K562 (cell line): ENCODE measurements at regions not wholly inside any gene's neighbourhood (a gene's known extent, or its start where the extent isn't known, plus 50 kb on each side); places are given as distances from the start of the nearest gene placed in this dataset.

Experiments
- ATAC-seq: fragments of 200-7000 bp; cut with Tn5 transposase; 3 replicates; pipeline ENCODE4 v1.9.1; 2020; ENCODE audit warnings: moderate library complexity
- BruUV-seq: library from RNA; stranded (reverse); fragments of 400-500 nt; replicated peaks from 2 replicates; lab custom pipeline; 2021; lab: Mats Ljungman, UMichigan
- CTCF ChIA-PET: fragments of 300-600 bp; formaldehyde crosslinking; extraction: SDS; loops from one replicate; lab custom pipeline; 2021; ENCODE audit warnings: low intra/inter-chr PET ratio; lab: Yijun Ruan, JAX
- POLR2A ChIA-PET: fragments of 300-600, 350-650 bp; sonication (Branson Sonifier 250); formaldehyde crosslinking; extraction: SDS; loops from one replicate; lab custom pipeline; 2021; ENCODE audit warnings: antibody characterized with exemption, inconsistent platforms; lab: Yijun Ruan, JAX
- DNase-seq, 4 experiments: peaks; one replicate each; pipeline versions ENCODE4 v3.0.0 to v3.0.0-alpha.2; 2011 to 2018; ENCODE audit warnings: low spot score in 3 of 4, mixed read lengths in 3 of 4; ENCODE audit errors: extremely low read depth in 1 of 4
- FAIRE-seq: peaks from 2 replicates; lab custom pipeline; 2011; peaks lifted over from hg19 to GRCh38; lab: Jason Lieb, UNC
- H2AFZ ChIP-seq: 2 replicates; pipeline ENCODE4 v1.6.0; 2011; ENCODE audit warnings: low read depth, low read length, control low read depth, inconsistent platforms
- H3K27ac ChIP-seq: fragments of 200-600 bp; 3 replicates; pipeline ENCODE4 v1.8.0; 2011; ENCODE audit warnings: low read depth, mild to moderate bottlenecking, control low read depth, inconsistent platforms, low read length, moderate library complexity, mixed read lengths; ENCODE audit errors: extremely low read depth
- H3K27me3 ChIP-seq, 2 experiments: fragments of 300-600 bp in 1 of 2; 2 replicates in 1 of 2; 3 replicates in 1 of 2; pipeline versions ENCODE4 v1.6.0 to v1.8.0; 2011; ENCODE audit warnings: inconsistent platforms in 2 of 2, low read length in 2 of 2, mild to moderate bottlenecking in 1 of 2, mixed read lengths in 1 of 2, moderate library complexity in 1 of 2; ENCODE audit not compliant: control insufficient read depth in 2 of 2, insufficient read depth in 2 of 2
- H3K36me3 ChIP-seq: fragments of 300-600 bp; 3 replicates; pipeline ENCODE4 v1.8.0; 2011; ENCODE audit warnings: mild to moderate bottlenecking, low read length, inconsistent platforms; ENCODE audit not compliant: control insufficient read depth, insufficient read depth
- H3K4me1 ChIP-seq, 2 experiments: fragments of 200-600 bp in 1 of 2; replicated peaks in 1 of 2; 2 replicates in 1 of 2; 3 replicates in 1 of 2; pipeline versions ENCODE4 v1.5.1 to v1.8.0; 2011; ENCODE audit warnings: inconsistent platforms in 2 of 2, low read length in 2 of 2, mild to moderate bottlenecking in 1 of 2, mixed read lengths in 1 of 2, moderate library complexity in 1 of 2; ENCODE audit not compliant: control insufficient read depth in 2 of 2, insufficient read depth in 2 of 2
- H3K4me2 ChIP-seq: 2 replicates; pipeline ENCODE4 v1.6.1; 2011; ENCODE audit warnings: low read length, control low read depth, inconsistent platforms, mixed read lengths; ENCODE audit not compliant: insufficient read depth
- H3K4me3 ChIP-seq: fragments of 200-600 bp; sonication (generic), shearing (Covaris generic); 2 replicates; pipeline ENCODE4 v1.5.1; 2016; ENCODE audit warnings: control low read depth, inconsistent platforms
- H3K79me2 ChIP-seq: fragments of 200-600 bp; 3 replicates; pipeline ENCODE4 v1.8.0; 2011; ENCODE audit warnings: low read length, inconsistent platforms; ENCODE audit not compliant: control insufficient read depth, insufficient read depth
- H3K9ac ChIP-seq, 2 experiments: 2 replicates each; pipeline versions ENCODE4 v1.6.0 to v1.6.1; 2011; ENCODE audit warnings: low read depth in 2 of 2, low read length in 2 of 2, control low read depth in 1 of 2, inconsistent platforms in 1 of 2, mild to moderate bottlenecking in 1 of 2, mixed read lengths in 1 of 2; ENCODE audit not compliant: insufficient read depth in 1 of 2
- H3K9me1 ChIP-seq: one replicate; pipeline ENCODE4 v1.6.0; 2011; ENCODE audit warnings: inconsistent platforms, mild to moderate bottlenecking, low read length, moderate library complexity; ENCODE audit not compliant: control insufficient read depth, insufficient read depth
- H3K9me3 ChIP-seq: replicated peaks from 2 replicates; pipeline ENCODE4 v1.5.1; 2011; ENCODE audit warnings: low read depth, low read length, inconsistent platforms; ENCODE audit not compliant: control insufficient read depth, insufficient read depth
- H4K20me1 ChIP-seq: replicated peaks from 2 replicates; pipeline ENCODE4 v1.6.1; 2011; ENCODE audit warnings: low read length, inconsistent platforms, mixed read lengths; ENCODE audit not compliant: control insufficient read depth, insufficient read depth
- CREB1 ChIP-seq, 2 experiments: sonication (generic) in 1 of 2; formaldehyde crosslinking in 1 of 2; IDR thresholded peaks; 2 replicates each; pipeline versions ENCODE4 v1.6.1 to v1.8.0; 2012 to 2022; ENCODE audit warnings: inconsistent platforms in 1 of 2, mild to moderate bottlenecking in 1 of 2, missing genetic modification reagents in 1 of 2, moderate library complexity in 1 of 2
- CREM ChIP-seq: IDR thresholded peaks from 2 replicates; pipeline ENCODE4 v1.6.1; 2014; ENCODE audit warnings: antibody characterized with exemption, low read depth
- E2F4 ChIP-seq: sonication (generic); formaldehyde crosslinking; IDR thresholded peaks from 2 replicates; pipeline ENCODE4 v1.8.0; 2022; ENCODE audit warnings: mild to moderate bottlenecking, low read depth, missing genetic modification reagents
- EWSR1 ChIP-seq: fragments of 450-650 bp; IDR thresholded peaks from 2 replicates; pipeline ENCODE4 v1.6.1; 2018; ENCODE audit warnings: borderline replicate concordance, mild to moderate bottlenecking, low read depth, moderate library complexity; ENCODE audit not compliant: partially characterized antibody
- GABPB1 ChIP-seq: sonication (generic); formaldehyde crosslinking; IDR thresholded peaks from 2 replicates; pipeline ENCODE4 v1.8.0; 2022; ENCODE audit warnings: mild to moderate bottlenecking, missing genetic modification reagents
- HSF4 ChIP-seq: fragments of 250-450 bp; sonication (Bioruptor Pico); IDR thresholded peaks from 2 replicates; pipeline ENCODE4 v2.1.2; 2022; ENCODE audit warnings: mild to moderate bottlenecking, moderate library complexity, borderline replicate concordance
- POLR3G ChIP-seq: IDR thresholded peaks from 2 replicates; pipeline ENCODE4 v1.6.1; 2011; ENCODE audit not compliant: insufficient read length, insufficient replicate concordance; ENCODE audit errors: extremely low read depth
- RAD21 ChIP-seq, 2 experiments: fragments of 250-450 bp in 1 of 2; fragments of 450-650 bp in 1 of 2; sonication (Bioruptor Pico) in 1 of 2; formaldehyde crosslinking in 1 of 2; IDR thresholded peaks in 1 of 2; conservative IDR thresholded peaks in 1 of 2; 2 replicates each; pipeline versions ENCODE4 v1.4.0 to v1.8.0; 2020 to 2022; ENCODE audit warnings: mild to moderate bottlenecking in 2 of 2, moderate library complexity in 1 of 2
- SP2 ChIP-seq: IDR thresholded peaks from 2 replicates; pipeline ENCODE4 v1.6.1; 2011; ENCODE audit warnings: mild to moderate bottlenecking, low read depth, low read length, moderate library complexity; ENCODE audit not compliant: poor library complexity, severe bottlenecking; ENCODE audit errors: extremely low read depth
- SRSF9 ChIP-seq: fragments of 200-400 bp; formaldehyde crosslinking; IDR thresholded peaks from 2 replicates; pipeline ENCODE4 v1.6.1; 2017; ENCODE audit warnings: low read depth, low read length, borderline replicate concordance
- U2AF1 ChIP-seq: fragments of 200-400 bp; formaldehyde crosslinking; optimal IDR thresholded peaks from 2 replicates; pipeline ENCODE3; 2017; ENCODE audit warnings: mild to moderate bottlenecking, low read depth, low read length, moderate library complexity
- ZC3H4 ChIP-seq: sonication (generic); formaldehyde crosslinking; IDR thresholded peaks from 2 replicates; pipeline ENCODE4 v1.9.0; 2021; ENCODE audit warnings: missing genetic modification reagents, borderline replicate concordance
- ZFP30 ChIP-seq: fragments of 250-450 bp; sonication (Bioruptor Pico); IDR thresholded peaks from 2 replicates; pipeline ENCODE4 v1.8.0; 2022; ENCODE audit warnings: moderate library complexity, mild to moderate bottlenecking, inconsistent platforms, borderline replicate concordance
- ZNF133 ChIP-seq: fragments of 250-450 bp; sonication (Bioruptor Pico); IDR thresholded peaks from 2 replicates; pipeline ENCODE4 v1.4.0; 2020; ENCODE audit warnings: mild to moderate bottlenecking
- ZNF197 ChIP-seq: fragments of 200-800 bp; sonication (Bioruptor generic); IDR thresholded peaks from 2 replicates; pipeline ENCODE4 v1.6.1; 2016; ENCODE audit warnings: low read depth, missing genetic modification characterization, missing compliant biosample characterization
- ZNF592 ChIP-seq: fragments of 450-650 bp; IDR thresholded peaks from 2 replicates; pipeline ENCODE4 v1.6.1; 2017; ENCODE audit warnings: antibody characterized with exemption, mild to moderate bottlenecking
- ZNF655 ChIP-seq: fragments of 250-450 bp; sonication (Bioruptor Pico); IDR thresholded peaks from 2 replicates; pipeline ENCODE4 v1.5.0; 2021
- WGBS: fragments of 100-300 bp; shearing (Covaris generic); methylation state at CpG from one replicate; pipeline ENCODE4 v1.1.6; 2016; ENCODE audit warnings: low coverage, mixed read lengths; ENCODE audit not compliant: insufficient coverage; ENCODE audit errors: missing lambda C conversion rate; 5-methylcytosine and 5-hydroxymethylcytosine counted together
- in situ Hi-C: fragments of 300-500 bp; cut with MboI; formaldehyde crosslinking; loops from 4 replicates; pipeline ENCODE4 v1.15.0; 2018; ENCODE audit warnings: inconsistent platforms, mixed read lengths
- intact Hi-C: fragments of 100-400 bp; cut with micrococcal nuclease; formaldehyde crosslinking; loops from 2 replicates; pipeline ENCODE4 v1.14.2; 2022

DNA sequence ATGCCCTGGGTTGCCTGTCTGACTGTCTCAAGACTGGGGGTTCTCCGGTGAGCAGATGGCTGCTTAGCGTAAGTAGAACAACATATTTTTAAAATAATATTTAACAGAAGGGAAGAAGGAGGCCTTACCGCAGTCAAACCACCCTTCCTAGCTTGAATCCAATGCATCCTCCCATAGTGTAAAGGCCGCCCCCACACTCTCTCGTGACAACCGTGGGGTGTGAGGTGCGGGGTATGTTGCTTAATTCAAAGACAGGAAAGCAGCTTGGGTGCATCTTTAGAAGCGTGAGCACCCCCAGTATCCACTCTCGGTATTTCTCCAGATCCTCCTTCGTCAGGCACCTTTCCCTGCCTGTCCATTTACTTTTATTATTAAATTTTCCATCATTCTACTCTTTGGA is 501.2 kb upstream of the CDH4 start:
- no peaks in the 10 kb centered on the region for H4K20me1 ChIP-seq
- BruUV-seq, result no TSS peak
- H3K36me3 ChIP-seq, result no peaks in the 10 kb centered on the region
- H3K4me3 ChIP-seq, result no peak overlapping the region
- in situ Hi-C loops (no loop called here), intact Hi-C loops (no loop called here)
- H2AFZ ChIP-seq, result no peak overlapping the region
- FAIRE-seq (no peak), DNase-seq (no peak), ATAC-seq (no peak)
- peaks cover 0 to 12% of the 10 kb centered on the region in 2 experiments; a peak in 1 of 5 replicates for H3K27me3 ChIP-seq
- WGBS, result 0% methylated on average over 8 of the region's 10 CpGs
- no peaks in the 10 kb centered on the region for H3K9me3 ChIP-seq
- H3K9ac ChIP-seq, result no peak overlapping the region
- POLR2A ChIA-PET, result no interaction called here
- CTCF ChIA-PET, result no interaction called here
- no peak overlapping the region for H3K27ac ChIP-seq
- H3K9me1 ChIP-seq, result no peaks in the 10 kb centered on the region
- H3K79me2 ChIP-seq, result no peaks in the 10 kb centered on the region
- no peak overlapping the region for H3K4me2 ChIP-seq
- H3K4me1 ChIP-seq, result no peaks in the 10 kb centered on the region
- TF ChIP-seq POLR3G (no peak), ZNF592 (no peak), RAD21 (CRISPR knock-in tag; conservative IDR thresholded peaks at IDR 0.05 in 1 of 2, IDR thresholded peaks at IDR 0.05 in 1 of 2) (no peak), ZFP30 (CRISPR knock-in tag) (no peak), U2AF1 (no peak), EWSR1 (no peak), HSF4 (CRISPR knock-in tag) (no peak), ZNF133 (CRISPR knock-in tag) (no peak), ZC3H4 (CRISPR knock-in tag) (no peak), E2F4 (CRISPR knock-in tag) (no peak), SP2 (no peak), ZNF655 (CRISPR knock-in tag) (no peak), GABPB1 (no peak), CREB1 (IDR thresholded peaks at IDR 0.05) (no peak), CREB1 (CRISPR knock-in tag; IDR thresholded peaks at IDR 0.05) (no peak), SRSF9 (no peak), CREM (no peak), ZNF197 (CRISPR knock-in tag) (no peak)
